HepG2 (cell line): ENCODE measurements at regions not wholly inside any gene's neighbourhood (a gene's known extent, or its start where the extent isn't known, plus 50 kb on each side); places are given as distances from the start of the nearest gene placed in this dataset.

Experiments used
- NFE2L1 ChIP-seq: sonication (generic); formaldehyde crosslinking; IDR thresholded peaks from 2 replicates; pipeline ENCODE4 v1.4.0; 2020; ENCODE audit warnings: missing genetic modification reagents, mild to moderate bottlenecking, borderline replicate concordance
- NFRKB ChIP-seq: fragments of 450-650 bp; IDR thresholded peaks from 2 replicates; pipeline ENCODE4 v1.6.1; 2017
- POLR2A ChIP-seq, 2 experiments: IDR thresholded peaks; 2 replicates each; pipeline ENCODE4 v1.6.1; 2011; ENCODE audit warnings: low read depth in 2 of 2, low read length in 2 of 2, mild to moderate bottlenecking in 1 of 2, moderate library complexity in 1 of 2; ENCODE audit not compliant: insufficient read depth in 1 of 2
- POLR2AphosphoS2 ChIP-seq: IDR thresholded peaks from 2 replicates; pipeline ENCODE4 v1.6.1; 2011; ENCODE audit warnings: low read depth, low read length, improper control_type of control experiment
- YY1 ChIP-seq: IDR thresholded peaks from 2 replicates; pipeline ENCODE4 v1.6.1; 2011; ENCODE audit warnings: low read length, low read depth, moderate library complexity, mild to moderate bottlenecking; ENCODE audit not compliant: insufficient read depth, insufficient replicate concordance
- TF ChIP-seq, protein P1 (sequence below): sonication (generic); formaldehyde crosslinking; IDR thresholded peaks from 2 replicates; pipeline ENCODE4 v1.5.0; 2020; ENCODE audit warnings: mild to moderate bottlenecking, missing genetic modification reagents, moderate library complexity
- TF ChIP-seq, protein P2 (sequence below), 2 experiments: sonication (generic) in 1 of 2; formaldehyde crosslinking in 1 of 2; IDR thresholded peaks; 2 replicates each; pipeline versions ENCODE4 v1.4.0 to v1.6.1; 2018 to 2020; ENCODE audit warnings: missing genetic modification reagents in 2 of 2, borderline replicate concordance in 1 of 2, low read depth in 1 of 2, mild to moderate bottlenecking in 1 of 2, missing biosample characterization in 1 of 2

DNA sequence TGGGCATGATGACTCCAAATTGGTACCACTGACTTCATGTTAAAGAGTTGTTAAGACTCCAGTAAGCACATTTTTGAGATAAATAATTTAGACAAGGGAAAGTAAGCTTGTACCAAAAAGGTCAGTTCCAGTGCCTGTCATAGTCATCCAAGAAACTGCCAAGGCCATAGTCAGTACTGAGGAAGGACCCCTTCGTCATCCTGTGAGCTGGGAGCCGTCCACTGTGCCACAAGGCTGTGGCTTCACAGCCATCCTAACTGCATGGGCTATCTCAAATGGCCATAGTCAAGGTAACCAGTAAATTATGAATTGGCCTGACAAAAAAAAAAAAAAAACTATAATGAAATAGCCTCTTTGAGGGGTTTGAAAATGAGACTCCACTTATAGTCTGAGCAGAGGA lies 207.2 kb downstream of the C7orf25 start:
- TF ChIP-seq NFE2L1 (CRISPR knock-in tag) (no peak), POLR2AphosphoS2 (no peak), YY1 (no peak), POLR2A (IDR thresholded peaks at IDR 0.05; ENCODE audit: insufficient read depth in 1 of 2, low read depth in 2 of 2, low read length in 2 of 2) (no peak), NFRKB (no peak)
- TF ChIP-seq, protein P1, sequence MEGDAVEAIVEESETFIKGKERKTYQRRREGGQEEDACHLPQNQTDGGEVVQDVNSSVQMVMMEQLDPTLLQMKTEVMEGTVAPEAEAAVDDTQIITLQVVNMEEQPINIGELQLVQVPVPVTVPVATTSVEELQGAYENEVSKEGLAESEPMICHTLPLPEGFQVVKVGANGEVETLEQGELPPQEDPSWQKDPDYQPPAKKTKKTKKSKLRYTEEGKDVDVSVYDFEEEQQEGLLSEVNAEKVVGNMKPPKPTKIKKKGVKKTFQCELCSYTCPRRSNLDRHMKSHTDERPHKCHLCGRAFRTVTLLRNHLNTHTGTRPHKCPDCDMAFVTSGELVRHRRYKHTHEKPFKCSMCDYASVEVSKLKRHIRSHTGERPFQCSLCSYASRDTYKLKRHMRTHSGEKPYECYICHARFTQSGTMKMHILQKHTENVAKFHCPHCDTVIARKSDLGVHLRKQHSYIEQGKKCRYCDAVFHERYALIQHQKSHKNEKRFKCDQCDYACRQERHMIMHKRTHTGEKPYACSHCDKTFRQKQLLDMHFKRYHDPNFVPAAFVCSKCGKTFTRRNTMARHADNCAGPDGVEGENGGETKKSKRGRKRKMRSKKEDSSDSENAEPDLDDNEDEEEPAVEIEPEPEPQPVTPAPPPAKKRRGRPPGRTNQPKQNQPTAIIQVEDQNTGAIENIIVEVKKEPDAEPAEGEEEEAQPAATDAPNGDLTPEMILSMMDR (CRISPR knock-in tag): no peak
- TF ChIP-seq, protein P2, sequence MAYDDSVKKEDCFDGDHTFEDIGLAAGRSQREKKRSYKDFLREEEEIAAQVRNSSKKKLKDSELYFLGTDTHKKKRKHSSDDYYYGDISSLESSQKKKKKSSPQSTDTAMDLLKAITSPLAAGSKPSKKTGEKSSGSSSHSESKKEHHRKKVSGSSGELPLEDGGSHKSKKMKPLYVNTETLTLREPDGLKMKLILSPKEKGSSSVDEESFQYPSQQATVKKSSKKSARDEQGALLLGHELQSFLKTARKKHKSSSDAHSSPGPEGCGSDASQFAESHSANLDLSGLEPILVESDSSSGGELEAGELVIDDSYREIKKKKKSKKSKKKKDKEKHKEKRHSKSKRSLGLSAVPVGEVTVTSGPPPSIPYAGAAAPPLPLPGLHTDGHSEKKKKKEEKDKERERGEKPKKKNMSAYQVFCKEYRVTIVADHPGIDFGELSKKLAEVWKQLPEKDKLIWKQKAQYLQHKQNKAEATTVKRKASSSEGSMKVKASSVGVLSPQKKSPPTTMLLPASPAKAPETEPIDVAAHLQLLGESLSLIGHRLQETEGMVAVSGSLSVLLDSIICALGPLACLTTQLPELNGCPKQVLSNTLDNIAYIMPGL (CRISPR knock-in tag; IDR thresholded peaks at IDR 0.05; ENCODE audit: borderline replicate concordance in 1 of 2, low read depth in 1 of 2): no peak
